Natural killer cell (primary cell): ENCODE measurements at regions not wholly inside any gene's neighbourhood (a gene's known extent, or its start where the extent isn't known, plus 50 kb on each side); places are given as distances from the start of the nearest gene placed in this dataset.

Experiments
- ATAC-seq, 3 donors: fragments of 150-1000 bp in 2 of 3; fragments of 200-7000 bp in 1 of 3; cut with Tn5 transposase; 1 replicate in 1 of 3; 2 replicates in 2 of 3; pipeline ENCODE4 v1.10.0; 2021; ENCODE audit warnings: mild to moderate bottlenecking in 2 of 3, moderate library complexity in 2 of 3
- DNase-seq, 2 donors: peaks; one replicate each; pipeline versions ENCODE4 v3.0.0 to v3.0.0-alpha.2; 2013 to 2021; ENCODE audit warnings: mixed read lengths in 1 of 2
- H3K27ac ChIP-seq: one replicate; pipeline ENCODE4 v1.5.1; 2013; ENCODE audit warnings: mild to moderate bottlenecking, low read length
- H3K27me3 ChIP-seq: one replicate; pipeline ENCODE4 v1.6.1; 2013; ENCODE audit warnings: low read length; ENCODE audit not compliant: control insufficient read depth, insufficient read depth
- H3K36me3 ChIP-seq: one replicate; pipeline ENCODE4 v1.6.1; 2013; ENCODE audit warnings: low read length; ENCODE audit not compliant: control insufficient read depth, insufficient read depth
- H3K4me1 ChIP-seq: one replicate; pipeline ENCODE4 v1.6.1; 2013; ENCODE audit warnings: low read length; ENCODE audit not compliant: control insufficient read depth, insufficient read depth
- H3K4me3 ChIP-seq: one replicate; pipeline ENCODE4 v1.5.1; 2013; ENCODE audit warnings: low read length
- H3K9me3 ChIP-seq: one replicate; pipeline ENCODE4 v1.6.1; 2013; ENCODE audit warnings: low read length; ENCODE audit not compliant: control insufficient read depth, insufficient read depth
- H3K27ac Mint-ChIP-seq, 2 donors: one replicate each; pipeline ENCODE4 v1.8.0; 2022; ENCODE audit warnings: mild to moderate bottlenecking in 2 of 2, mixed read lengths in 2 of 2, moderate library complexity in 1 of 2
- H3K27me3 Mint-ChIP-seq, 2 donors: one replicate each; pipeline ENCODE4 v1.8.0; 2022; ENCODE audit warnings: low read depth in 2 of 2, mixed read lengths in 2 of 2
- H3K36me3 Mint-ChIP-seq: one replicate; pipeline ENCODE4 v1.8.0; 2022; ENCODE audit warnings: mixed read lengths
- H3K4me1 Mint-ChIP-seq, 2 donors: one replicate each; pipeline ENCODE4 v1.8.0; 2022; ENCODE audit warnings: mixed read lengths in 2 of 2
- H3K4me3 Mint-ChIP-seq: one replicate; pipeline ENCODE4 v1.8.0; 2022; ENCODE audit warnings: mild to moderate bottlenecking, moderate library complexity, mixed read lengths
- H3K9me3 Mint-ChIP-seq, 2 donors: one replicate each; pipeline ENCODE4 v1.8.0; 2022; ENCODE audit warnings: mixed read lengths in 2 of 2
- WGBS: methylation state at CpG from one replicate; pipeline ENCODE4 v1.1.7; 2013; ENCODE audit warnings: missing lambda C conversion rate; ENCODE audit not compliant: insufficient coverage; 5-methylcytosine and 5-hydroxymethylcytosine counted together
- intact Hi-C: fragments of 100-400 bp; cut with micrococcal nuclease; formaldehyde crosslinking; loops from one replicate; pipeline ENCODE4 v1.14.2; 2022
- TF ChIP-seq, protein P1 (sequence below): fragments of 200-600 bp; IDR thresholded peaks from one replicate; pipeline ENCODE4 v1.8.0; 2022; ENCODE audit warnings: antibody characterized with exemption

DNA sequence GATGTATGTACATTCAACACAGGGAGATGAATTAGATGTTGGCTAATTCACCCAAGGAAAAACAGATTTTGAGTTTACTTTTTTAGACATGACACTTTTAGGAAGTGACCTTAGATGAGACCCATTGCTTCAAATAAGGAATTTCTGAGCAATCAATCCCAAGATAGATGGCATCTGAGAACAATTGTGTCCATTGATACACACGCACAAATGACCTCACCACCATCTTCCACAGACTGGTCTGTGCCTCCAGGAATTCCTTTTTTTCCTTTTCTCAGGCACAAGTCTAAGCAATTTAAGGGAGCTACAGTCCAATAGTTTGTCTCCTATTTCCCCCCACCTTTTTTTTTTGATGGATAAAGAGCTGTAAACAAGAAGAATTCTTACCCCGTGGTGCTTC is 265.3 kb downstream of the TBL1XR1 start:
- H3K36me3 Mint-ChIP-seq = no peaks in the 10 kb centered on the region
- intact Hi-C loops = no loop called here
- TF ChIP-seq, protein P1, sequence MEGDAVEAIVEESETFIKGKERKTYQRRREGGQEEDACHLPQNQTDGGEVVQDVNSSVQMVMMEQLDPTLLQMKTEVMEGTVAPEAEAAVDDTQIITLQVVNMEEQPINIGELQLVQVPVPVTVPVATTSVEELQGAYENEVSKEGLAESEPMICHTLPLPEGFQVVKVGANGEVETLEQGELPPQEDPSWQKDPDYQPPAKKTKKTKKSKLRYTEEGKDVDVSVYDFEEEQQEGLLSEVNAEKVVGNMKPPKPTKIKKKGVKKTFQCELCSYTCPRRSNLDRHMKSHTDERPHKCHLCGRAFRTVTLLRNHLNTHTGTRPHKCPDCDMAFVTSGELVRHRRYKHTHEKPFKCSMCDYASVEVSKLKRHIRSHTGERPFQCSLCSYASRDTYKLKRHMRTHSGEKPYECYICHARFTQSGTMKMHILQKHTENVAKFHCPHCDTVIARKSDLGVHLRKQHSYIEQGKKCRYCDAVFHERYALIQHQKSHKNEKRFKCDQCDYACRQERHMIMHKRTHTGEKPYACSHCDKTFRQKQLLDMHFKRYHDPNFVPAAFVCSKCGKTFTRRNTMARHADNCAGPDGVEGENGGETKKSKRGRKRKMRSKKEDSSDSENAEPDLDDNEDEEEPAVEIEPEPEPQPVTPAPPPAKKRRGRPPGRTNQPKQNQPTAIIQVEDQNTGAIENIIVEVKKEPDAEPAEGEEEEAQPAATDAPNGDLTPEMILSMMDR = no peak
- no peaks in the 10 kb centered on the region for H3K36me3 ChIP-seq
- H3K27ac ChIP-seq = no peak overlapping the region
- no peak overlapping the region for H3K27ac Mint-ChIP-seq
- no peaks in the 10 kb centered on the region for H3K9me3 ChIP-seq
- H3K9me3 Mint-ChIP-seq = no peaks in the 10 kb centered on the region
- no peaks in the 10 kb centered on the region for H3K27me3 ChIP-seq
- H3K4me1 ChIP-seq = no peaks in the 10 kb centered on the region
- no peak overlapping the region for H3K4me3 Mint-ChIP-seq
- H3K27me3 Mint-ChIP-seq = peaks cover 0 to 16% of the 10 kb centered on the region in 2 donors
- no peaks in the 10 kb centered on the region for H3K4me1 Mint-ChIP-seq
- no peak overlapping the region for H3K4me3 ChIP-seq
- ATAC-seq = no peak
- no peak for DNase-seq
- 100% methylated on average over 1 of the region's 2 CpGs for WGBS

DNA sequence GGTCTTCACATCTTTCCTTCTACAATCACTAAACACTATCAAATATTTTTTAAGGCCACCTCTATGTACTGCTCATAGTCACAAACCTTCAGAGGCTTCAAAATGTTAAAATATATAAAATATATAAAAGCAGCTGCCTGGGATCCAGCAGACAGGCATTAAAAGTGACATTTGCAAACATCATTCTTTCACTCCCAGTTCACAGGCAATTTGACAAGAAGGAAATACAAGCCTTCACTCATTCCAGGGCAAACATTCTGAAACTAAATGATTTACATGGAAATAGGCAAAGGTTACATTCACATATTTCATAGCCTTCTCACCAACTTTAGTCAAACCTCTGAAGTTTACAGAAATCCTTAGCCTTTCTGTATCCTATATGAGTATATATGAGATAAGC is 266.3 kb downstream of the TBL1XR1 start:
- Mint-ChIP-seq H3K4me3 (no peak overlapping the region), H3K9me3 (no peaks in the 10 kb centered on the region), H3K27ac (no peak overlapping the region), H3K36me3 (no peaks in the 10 kb centered on the region), H3K4me1 (peaks cover 7% of the 10 kb centered on the region in 2 donors), H3K27me3 (peaks cover 0 to 16% of the 10 kb centered on the region in 2 donors)
- TF ChIP-seq, protein P1 = no peak
- Histone ChIP-seq H3K4me1 (no peaks in the 10 kb centered on the region), H3K36me3 (no peaks in the 10 kb centered on the region), H3K27ac (no peak overlapping the region), H3K4me3 (no peak overlapping the region), H3K9me3 (no peaks in the 10 kb centered on the region), H3K27me3 (no peaks in the 10 kb centered on the region)
- ATAC-seq = no peak
- intact Hi-C loops = no loop called here
- DNase-seq = no peak

DNA sequence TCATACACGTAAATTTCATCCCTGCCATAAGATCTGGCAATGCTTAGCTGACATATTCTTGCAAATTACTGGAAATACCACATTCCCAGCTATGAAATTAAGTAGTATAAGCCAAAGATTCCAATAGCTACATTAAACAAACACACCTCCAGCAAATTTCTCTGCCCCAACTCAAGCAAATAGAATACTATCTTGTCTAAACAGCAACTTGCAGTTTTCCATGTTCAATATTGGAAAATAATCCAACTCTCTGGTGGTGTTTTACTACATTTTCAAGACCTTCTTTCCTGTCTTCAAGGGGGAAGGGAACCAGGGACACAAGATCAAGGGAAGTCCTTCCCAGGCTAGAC is 268.7 kb downstream of the TBL1XR1 start:
- Histone ChIP-seq H3K4me3 (no peak overlapping the region), H3K9me3 (no peaks in the 10 kb centered on the region), H3K36me3 (no peaks in the 10 kb centered on the region), H3K27ac (no peak overlapping the region), H3K4me1 (no peaks in the 10 kb centered on the region), H3K27me3 (no peaks in the 10 kb centered on the region)
- ATAC-seq = no peak
- Mint-ChIP-seq H3K27me3 (peaks cover 0 to 11% of the 10 kb centered on the region in 2 donors), H3K4me3 (no peak overlapping the region), H3K9me3 (no peaks in the 10 kb centered on the region), H3K36me3 (no peaks in the 10 kb centered on the region), H3K4me1 (peaks cover 8% of the 10 kb centered on the region in 2 donors), H3K27ac (no peak overlapping the region)
- TF ChIP-seq, protein P1 = no peak
- 78% methylated on average over 1 of the region's 1 CpG for WGBS
- no peak for DNase-seq
- intact Hi-C loops = no loop called here

DNA sequence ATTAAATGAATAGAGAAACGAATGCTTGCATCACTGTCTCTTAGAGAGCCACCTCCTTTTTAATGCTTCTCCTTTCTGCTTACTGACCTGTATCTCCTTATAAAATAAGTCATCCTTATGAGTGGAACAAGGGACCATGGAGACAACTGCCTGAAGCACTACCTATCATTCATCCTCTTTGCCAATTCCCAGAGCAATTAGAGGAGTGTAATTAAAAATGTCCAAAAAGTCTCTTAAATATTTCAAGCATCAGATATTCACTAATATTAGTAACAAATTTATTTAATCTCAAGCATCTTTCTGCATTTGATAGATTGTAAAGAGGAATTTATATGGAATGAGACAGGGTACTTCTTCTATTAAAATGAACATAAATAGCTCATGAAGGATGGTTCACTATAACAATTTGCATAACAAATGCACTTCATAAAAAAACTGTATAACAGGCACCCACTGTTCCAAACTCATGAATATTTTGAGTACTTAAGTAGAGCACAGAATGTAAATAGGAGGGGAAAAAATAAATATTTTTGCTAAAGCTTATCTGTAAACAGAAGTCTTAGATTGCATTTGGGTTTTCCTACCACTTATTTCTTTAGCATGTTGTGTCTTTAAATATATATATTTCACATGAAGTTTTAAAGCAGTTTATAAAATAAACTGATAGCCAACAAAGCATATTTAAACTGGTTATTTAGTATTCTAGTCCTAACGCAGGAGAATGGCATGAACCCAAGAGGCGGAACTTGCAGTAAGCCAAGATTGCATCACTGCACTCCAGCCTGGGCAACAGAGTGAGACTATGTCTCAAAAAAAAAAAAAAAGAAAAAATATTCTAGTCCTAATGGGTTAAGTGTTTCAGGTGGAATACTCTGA is 269.3 kb downstream of the TBL1XR1 start:
- no peak overlapping the region for H3K27ac Mint-ChIP-seq
- peaks cover 0 to 8% of the 10 kb centered on the region in 2 donors for H3K27me3 Mint-ChIP-seq
- Histone ChIP-seq H3K27ac (no peak overlapping the region), H3K36me3 (no peaks in the 10 kb centered on the region), H3K4me3 (no peak overlapping the region), H3K9me3 (no peaks in the 10 kb centered on the region), H3K27me3 (no peaks in the 10 kb centered on the region), H3K4me1 (no peaks in the 10 kb centered on the region)
- no peaks in the 10 kb centered on the region for H3K36me3 Mint-ChIP-seq
- no peak overlapping the region for H3K4me3 Mint-ChIP-seq
- no peak for ATAC-seq
- no peak for DNase-seq
- whole genome bisulfite sequencing = 95% methylated on average over 3 of the region's 3 CpGs
- H3K4me1 Mint-ChIP-seq = peaks cover 8% of the 10 kb centered on the region in 2 donors
- no peaks in the 10 kb centered on the region for H3K9me3 Mint-ChIP-seq
- intact Hi-C loops = no loop called here
- TF ChIP-seq, protein P1 = no peak
